ENCODE measurements at regions not wholly inside any gene's neighbourhood (a gene's known extent, or its start where the extent isn't known, plus 50 kb on each side); places are given as distances from the start of the nearest gene placed in this dataset.

- no peak for DNase-seq (ENCODE audit: low read depth)
Observed at GRCh38 chr18:39681061-39681460, 2115.5 kb upstream of the CELF4 start.

- no peak for DNase-seq (ENCODE audit: low read depth)
Observed at GRCh38 chr18:39675906-39676305, 2110.3 kb upstream of the CELF4 start.

GRCh38 chr18:39675368-39675767 is 2109.8 kb upstream of the CELF4 start:
- DNase-seq (ENCODE audit: low read depth), result no peak

- no peak for DNase-seq (ENCODE audit: low read depth)
Observed at GRCh38 chr18:39672171-39672570, 2106.6 kb upstream of the CELF4 start.

GRCh38 chr18:39667905-39668304 is 2102.3 kb upstream of the CELF4 start:
- DNase-seq (ENCODE audit: low read depth), result no peak

GRCh38 chr18:39666541-39666940 is 2100.9 kb upstream of the CELF4 start:
- DNase-seq (ENCODE audit: low read depth), result no peak

GRCh38 chr18:39661856-39662366 is 2096.3 kb upstream of the CELF4 start:
- no peak for DNase-seq (ENCODE audit: low read depth)

- peak; percentile 36 for DNase-seq (ENCODE audit: low read depth)
Observed at GRCh38 chr18:39660141-39660540, 2094.5 kb upstream of the CELF4 start.

GRCh38 chr18:39655341-39655740 is 2089.7 kb upstream of the CELF4 start:
- peak; percentile 10 for DNase-seq (ENCODE audit: low read depth)

- DNase-seq (ENCODE audit: low read depth), result no peak
Observed at GRCh38 chr18:39653221-39653620, 2087.6 kb upstream of the CELF4 start.

- no peak for DNase-seq (ENCODE audit: low read depth)
Observed at GRCh38 chr18:39648616-39649015, 2083.0 kb upstream of the CELF4 start.

- DNase-seq (ENCODE audit: low read depth), result peak; percentile 79
Observed at GRCh38 chr18:39647627-39648534, 2082.3 kb upstream of the CELF4 start.

GRCh38 chr18:39638224-39638623 is 2072.6 kb upstream of the CELF4 start:
- DNase-seq (ENCODE audit: low read depth), result no peak

- DNase-seq (ENCODE audit: low read depth), result no peak
Observed at GRCh38 chr18:39636931-39637330, 2071.3 kb upstream of the CELF4 start.

GRCh38 chr18:39635966-39636365 is 2070.4 kb upstream of the CELF4 start:
- DNase-seq (ENCODE audit: low read depth), result no peak

GRCh38 chr18:39635192-39635591 is 2069.6 kb upstream of the CELF4 start:
- no peak for DNase-seq (ENCODE audit: low read depth)

- DNase-seq (ENCODE audit: low read depth), result peak; percentile 67
Observed at GRCh38 chr18:39627936-39628335, 2062.3 kb upstream of the CELF4 start.

- DNase-seq (ENCODE audit: low read depth), result peak; percentile 22
Observed at GRCh38 chr18:39624961-39625360, 2059.4 kb upstream of the CELF4 start.

- no peak for DNase-seq (ENCODE audit: low read depth)
Observed at GRCh38 chr18:39622431-39622830, 2056.8 kb upstream of the CELF4 start.

- DNase-seq (ENCODE audit: low read depth), result no peak
Observed at GRCh38 chr18:39620551-39621168, 2055.1 kb upstream of the CELF4 start.

- DNase-seq (ENCODE audit: low read depth), result no peak
Observed at GRCh38 chr18:39618265-39619003, 2052.8 kb upstream of the CELF4 start.

- no peak for DNase-seq (ENCODE audit: low read depth)
Observed at GRCh38 chr18:39611381-39612100, 2045.9 kb upstream of the CELF4 start.

Data from fibroblast of gingiva (primary cell).